NCI-H146 (cell line): ENCODE measurements at regions not wholly inside any gene's neighbourhood (a gene's known extent, or its start where the extent isn't known, plus 50 kb on each side); places are given as distances from the start of the nearest gene placed in this dataset.

Source experiments
- DNase-seq: peaks from one replicate; lab custom pipeline; 2025; lab: John Stamatoyannopoulos, UW

GRCh38 chr1:48164571-48164970 lies 57.9 kb upstream of the SLC5A9 start:
- no peak for DNase-seq

GRCh38 chr1:48160486-48161132 lies 61.9 kb upstream of the SLC5A9 start:
- no peak for DNase-seq

- DNase-seq, result no peak
These were observed 83.2 kb upstream of the SLC5A9 start for GRCh38 chr1:48139275-48139674.

GRCh38 chr1:48127735-48128685 lies 94.5 kb upstream of the SLC5A9 start:
- DNase-seq, result no peak

- no peak for DNase-seq
These were observed 98.9 kb upstream of the SLC5A9 start for GRCh38 chr1:48123647-48124046.

GRCh38 chr1:48121955-48122354 lies 100.6 kb upstream of the SLC5A9 start:
- DNase-seq, result no peak

GRCh38 chr1:48120621-48121020 lies 101.9 kb upstream of the SLC5A9 start:
- DNase-seq, result no peak

GRCh38 chr1:48115835-48116234 lies 106.7 kb upstream of the SLC5A9 start:
- DNase-seq, result no peak

- DNase-seq, result no peak
These were observed 107.7 kb upstream of the SLC5A9 start for GRCh38 chr1:48114596-48115382.

- peak; percentile 2 for DNase-seq
These were observed 112.3 kb upstream of the TRABD2B start for GRCh38 chr1:48109390-48110013.

- DNase-seq, result no peak
These were observed 110.3 kb upstream of the TRABD2B start for GRCh38 chr1:48107516-48107915.

GRCh38 chr1:48106049-48106448 lies 108.9 kb upstream of the TRABD2B start:
- no peak for DNase-seq

- no peak for DNase-seq
These were observed 108.0 kb upstream of the TRABD2B start for GRCh38 chr1:48105165-48105564.

- DNase-seq, result no peak
These were observed 106.3 kb upstream of the TRABD2B start for GRCh38 chr1:48103495-48103894.

- no peak for DNase-seq
These were observed 105.6 kb upstream of the TRABD2B start for GRCh38 chr1:48102766-48103165.

GRCh38 chr1:48099072-48099773 lies 102.0 kb upstream of the TRABD2B start:
- no peak for DNase-seq

GRCh38 chr1:48093696-48094528 lies 96.7 kb upstream of the TRABD2B start:
- DNase-seq, result peak; percentile 61

GRCh38 chr1:48093147-48093546 lies 96.0 kb upstream of the TRABD2B start:
- DNase-seq, result no peak

GRCh38 chr1:48092401-48092800 lies 95.2 kb upstream of the TRABD2B start:
- DNase-seq, result no peak

- DNase-seq, result no peak
These were observed 92.2 kb upstream of the TRABD2B start for GRCh38 chr1:48089356-48089891.
